ENCODE measurements at regions not wholly inside any gene's neighbourhood (a gene's known extent, or its start where the extent isn't known, plus 50 kb on each side); places are given as distances from the start of the nearest gene placed in this dataset.

DNA sequence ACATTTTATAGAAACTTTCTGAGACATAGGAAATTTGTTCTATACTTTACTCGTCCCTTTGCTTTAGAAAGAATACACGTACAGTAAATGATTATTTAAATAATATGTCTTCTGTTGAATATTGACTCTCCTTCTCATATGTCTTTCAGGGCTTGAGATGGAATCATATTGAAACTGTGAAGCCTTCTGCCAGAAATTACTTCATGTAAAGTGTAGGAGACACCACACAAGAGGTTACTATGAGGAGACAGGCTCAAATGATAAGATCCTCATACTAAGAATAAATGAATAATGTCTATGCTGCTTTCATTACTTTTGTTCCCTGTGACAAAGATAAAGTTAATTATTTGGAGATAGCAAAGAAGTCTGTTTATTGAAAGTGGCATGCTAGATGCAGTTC is 1240.3 kb upstream of the MAP3K7 start:
- Histone ChIP-seq H3K9me3 (ENCODE audit: control insufficient read depth, insufficient read depth, low read depth, low read length) (no peaks in the 10 kb centered on the region), H3K4me1 (ENCODE audit: control insufficient read depth, extremely low read depth, insufficient read depth, low read length) (no peaks in the 10 kb centered on the region), H3K9ac (ENCODE audit: insufficient read depth, low read length) (no peak overlapping the region), H2AFZ (ENCODE audit: low read length) (no peak overlapping the region), H3K79me2 (ENCODE audit: control insufficient read depth, insufficient read depth, low read length) (no peaks in the 10 kb centered on the region), H4K20me1 (ENCODE audit: control insufficient read depth, extremely low read depth, insufficient read depth, low read length) (no peaks in the 10 kb centered on the region), H3K27me3 (ENCODE audit: control insufficient read depth, insufficient read depth, low read length) (no peaks in the 10 kb centered on the region), H3K4me3 (replicated peaks in 1 of 4; ENCODE audit: control extremely low read depth in 1 of 4, insufficient read depth in 1 of 4, low read depth in 3 of 4, low read length in 4 of 4) (no peak overlapping the region), H3K4me2 (ENCODE audit: extremely low read depth, insufficient read depth, low read length) (no peak overlapping the region), H3K36me3 (ENCODE audit: control insufficient read depth, insufficient read depth, low read length) (no peaks in the 10 kb centered on the region), H3K27ac (ENCODE audit: insufficient read depth, low read length) (no peak overlapping the region)
- no peak for TF ChIP-seq EZH2 (IDR thresholded peaks at IDR 0.05; ENCODE audit: low read length, missing control alignments)
- TF ChIP-seq, protein P1, sequence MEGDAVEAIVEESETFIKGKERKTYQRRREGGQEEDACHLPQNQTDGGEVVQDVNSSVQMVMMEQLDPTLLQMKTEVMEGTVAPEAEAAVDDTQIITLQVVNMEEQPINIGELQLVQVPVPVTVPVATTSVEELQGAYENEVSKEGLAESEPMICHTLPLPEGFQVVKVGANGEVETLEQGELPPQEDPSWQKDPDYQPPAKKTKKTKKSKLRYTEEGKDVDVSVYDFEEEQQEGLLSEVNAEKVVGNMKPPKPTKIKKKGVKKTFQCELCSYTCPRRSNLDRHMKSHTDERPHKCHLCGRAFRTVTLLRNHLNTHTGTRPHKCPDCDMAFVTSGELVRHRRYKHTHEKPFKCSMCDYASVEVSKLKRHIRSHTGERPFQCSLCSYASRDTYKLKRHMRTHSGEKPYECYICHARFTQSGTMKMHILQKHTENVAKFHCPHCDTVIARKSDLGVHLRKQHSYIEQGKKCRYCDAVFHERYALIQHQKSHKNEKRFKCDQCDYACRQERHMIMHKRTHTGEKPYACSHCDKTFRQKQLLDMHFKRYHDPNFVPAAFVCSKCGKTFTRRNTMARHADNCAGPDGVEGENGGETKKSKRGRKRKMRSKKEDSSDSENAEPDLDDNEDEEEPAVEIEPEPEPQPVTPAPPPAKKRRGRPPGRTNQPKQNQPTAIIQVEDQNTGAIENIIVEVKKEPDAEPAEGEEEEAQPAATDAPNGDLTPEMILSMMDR (conservative IDR thresholded peaks at IDR 0.05 in 1 of 2, IDR thresholded peaks at IDR 0.05 in 1 of 2; ENCODE audit: low read depth in 1 of 2, low read length in 2 of 2), result no peak
- no peak for DNase-seq (ENCODE audit: low read depth in 2 of 2)

DNA sequence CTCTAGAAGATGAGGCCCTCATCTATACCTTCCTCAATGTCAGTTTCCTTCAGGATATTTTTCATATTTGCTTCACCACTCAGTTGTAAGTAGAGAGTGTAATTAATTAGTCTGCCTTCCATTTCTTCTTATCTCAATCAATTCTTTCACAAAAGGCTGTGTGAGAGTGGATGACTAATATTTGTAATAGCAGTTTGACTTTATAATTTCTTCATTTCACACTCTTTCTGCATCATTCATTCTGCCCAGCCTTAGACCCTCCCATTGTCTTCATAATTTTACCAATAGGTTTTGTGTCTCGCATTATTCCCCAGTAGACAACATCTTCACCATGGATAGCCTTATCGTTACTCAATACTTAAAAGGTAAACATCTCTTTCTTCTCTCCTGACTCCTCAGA is 1239.3 kb upstream of the MAP3K7 start:
- Histone ChIP-seq H3K27me3 (ENCODE audit: control insufficient read depth, insufficient read depth, low read length) (no peaks in the 10 kb centered on the region), H3K4me2 (ENCODE audit: extremely low read depth, insufficient read depth, low read length) (no peak overlapping the region), H3K4me3 (replicated peaks in 1 of 4; ENCODE audit: control extremely low read depth in 1 of 4, insufficient read depth in 1 of 4, low read depth in 3 of 4, low read length in 4 of 4) (no peak overlapping the region), H3K4me1 (ENCODE audit: control insufficient read depth, extremely low read depth, insufficient read depth, low read length) (no peaks in the 10 kb centered on the region), H4K20me1 (ENCODE audit: control insufficient read depth, extremely low read depth, insufficient read depth, low read length) (no peaks in the 10 kb centered on the region), H2AFZ (ENCODE audit: low read length) (no peak overlapping the region), H3K9me3 (ENCODE audit: control insufficient read depth, insufficient read depth, low read depth, low read length) (no peaks in the 10 kb centered on the region), H3K79me2 (ENCODE audit: control insufficient read depth, insufficient read depth, low read length) (no peaks in the 10 kb centered on the region), H3K36me3 (ENCODE audit: control insufficient read depth, insufficient read depth, low read length) (no peaks in the 10 kb centered on the region), H3K27ac (ENCODE audit: insufficient read depth, low read length) (no peak overlapping the region), H3K9ac (ENCODE audit: insufficient read depth, low read length) (no peak overlapping the region)
- no peak for DNase-seq (ENCODE audit: low read depth in 2 of 2)
- TF ChIP-seq, protein P1 (conservative IDR thresholded peaks at IDR 0.05 in 1 of 2, IDR thresholded peaks at IDR 0.05 in 1 of 2; ENCODE audit: low read depth in 1 of 2, low read length in 2 of 2), result no peak
- no peak for TF ChIP-seq EZH2 (IDR thresholded peaks at IDR 0.05; ENCODE audit: low read length, missing control alignments)

DNA sequence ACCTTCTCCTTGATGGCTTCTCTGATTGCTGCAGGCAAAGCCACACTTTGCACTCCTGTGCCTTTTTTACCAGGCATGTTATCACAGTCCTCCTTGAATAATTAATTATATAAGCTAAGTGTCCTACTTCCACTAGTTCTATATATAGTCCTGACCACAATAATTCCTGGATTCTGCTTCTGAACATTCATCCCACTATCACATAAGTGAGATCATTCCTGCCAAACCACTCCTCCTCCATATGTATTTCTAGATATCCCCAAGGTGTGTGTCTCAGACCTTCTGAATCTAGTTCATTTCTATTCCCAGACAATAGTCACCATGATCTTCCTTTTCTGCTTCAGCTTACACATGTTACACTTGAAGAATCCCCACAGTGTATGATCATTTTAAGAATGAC is 1237.5 kb upstream of the MAP3K7 start:
- no peak overlapping the region for H3K4me3 ChIP-seq (replicated peaks in 1 of 4; ENCODE audit: control extremely low read depth in 1 of 4, insufficient read depth in 1 of 4, low read depth in 3 of 4, low read length in 4 of 4)
- TF ChIP-seq, protein P1 (conservative IDR thresholded peaks at IDR 0.05 in 1 of 2, IDR thresholded peaks at IDR 0.05 in 1 of 2; ENCODE audit: low read depth in 1 of 2, low read length in 2 of 2), result no peak
- TF ChIP-seq EZH2 (IDR thresholded peaks at IDR 0.05; ENCODE audit: low read length, missing control alignments), result no peak
- H3K9me3 ChIP-seq (ENCODE audit: control insufficient read depth, insufficient read depth, low read depth, low read length), result no peaks in the 10 kb centered on the region
- no peak overlapping the region for H3K27ac ChIP-seq (ENCODE audit: insufficient read depth, low read length)
- no peak overlapping the region for H3K9ac ChIP-seq (ENCODE audit: insufficient read depth, low read length)
- DNase-seq (ENCODE audit: low read depth in 2 of 2), result peak in 1 of 2 donors; percentile 32
- H2AFZ ChIP-seq (ENCODE audit: low read length), result no peak overlapping the region
- H3K4me1 ChIP-seq (ENCODE audit: control insufficient read depth, extremely low read depth, insufficient read depth, low read length), result no peaks in the 10 kb centered on the region
- no peak overlapping the region for H3K4me2 ChIP-seq (ENCODE audit: extremely low read depth, insufficient read depth, low read length)
- H3K36me3 ChIP-seq (ENCODE audit: control insufficient read depth, insufficient read depth, low read length), result no peaks in the 10 kb centered on the region
- H4K20me1 ChIP-seq (ENCODE audit: control insufficient read depth, extremely low read depth, insufficient read depth, low read length), result no peaks in the 10 kb centered on the region
- no peaks in the 10 kb centered on the region for H3K27me3 ChIP-seq (ENCODE audit: control insufficient read depth, insufficient read depth, low read length)
- no peaks in the 10 kb centered on the region for H3K79me2 ChIP-seq (ENCODE audit: control insufficient read depth, insufficient read depth, low read length)

Measured in fibroblast of lung (primary cell).